ENCODE measurements at regions not wholly inside any gene's neighbourhood (a gene's known extent, or its start where the extent isn't known, plus 50 kb on each side); places are given as distances from the start of the nearest gene placed in this dataset.
"Not testable (repeated sequence)": the region's sequence is repeated elsewhere in the genome, so short reads cannot be mapped to it uniquely, and the experiment has no call there.

GRCh38 chr5:56666901-56667300, 148.4 kb upstream of the MAP3K1 start:
- H3K9me3 ChIP-seq, result no peaks in the 10 kb centered on the region
- no peak for TF ChIP-seq CTCF (IDR thresholded peaks at IDR 0.05)
- no peak for TF ChIP-seq POLR2A (IDR thresholded peaks at IDR 0.05)
- no peak overlapping the region for H3K27ac ChIP-seq
- no peaks in the 10 kb centered on the region for H3K4me1 ChIP-seq
- H3K4me3 ChIP-seq, result no peak overlapping the region
- no peak for DNase-seq
- no peaks in the 10 kb centered on the region for H3K27me3 ChIP-seq
- no peaks in the 10 kb centered on the region for H3K36me3 ChIP-seq
- intact Hi-C loops (cut with DNase I; ENCODE audit: low total_unique reads), result no loop called here

GRCh38 chr5:56665117-56665516, 150.2 kb upstream of the MAP3K1 start:
- H3K4me3 ChIP-seq; H3K36me3 ChIP-seq; intact Hi-C loops (cut with DNase I; ENCODE audit: low total_unique reads); H3K27me3 ChIP-seq; DNase-seq; H3K4me1 ChIP-seq; H3K27ac ChIP-seq; H3K9me3 ChIP-seq: not testable (repeated sequence)

- Histone ChIP-seq H3K36me3 (no peaks in the 10 kb centered on the region), H3K27ac (no peak overlapping the region), H3K9me3 (no peaks in the 10 kb centered on the region), H3K4me1 (no peaks in the 10 kb centered on the region), H3K27me3 (no peaks in the 10 kb centered on the region), H3K4me3 (no peak overlapping the region)
- TF ChIP-seq CTCF (IDR thresholded peaks at IDR 0.05) (no peak), POLR2A (IDR thresholded peaks at IDR 0.05) (no peak)
- no peak for DNase-seq
- intact Hi-C loops (cut with DNase I; ENCODE audit: low total_unique reads), result no loop called here
Observed at GRCh38 chr5:56664025-56664424, 151.3 kb upstream of the MAP3K1 start.

DNA sequence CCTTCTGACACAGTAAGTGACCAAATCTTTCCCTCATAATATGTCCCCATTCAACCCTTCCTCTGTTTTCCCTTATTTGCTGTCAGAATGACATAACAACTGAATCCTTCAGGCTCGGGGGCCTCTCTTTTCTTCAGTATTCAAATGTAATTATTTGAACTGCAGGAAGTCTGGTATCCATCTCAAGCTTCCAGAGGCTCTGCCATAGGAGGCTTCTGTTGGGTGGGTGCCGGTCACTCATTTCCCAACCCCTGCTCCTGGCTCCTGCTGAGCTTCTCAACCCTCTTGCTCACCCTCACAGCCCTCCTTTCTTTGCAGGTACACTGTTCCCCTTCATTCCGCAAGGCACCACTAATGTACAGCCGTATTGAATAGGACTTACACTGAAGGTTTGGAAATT, 151.8 kb upstream of the MAP3K1 start:
- no peaks in the 10 kb centered on the region for H3K36me3 ChIP-seq

DNA sequence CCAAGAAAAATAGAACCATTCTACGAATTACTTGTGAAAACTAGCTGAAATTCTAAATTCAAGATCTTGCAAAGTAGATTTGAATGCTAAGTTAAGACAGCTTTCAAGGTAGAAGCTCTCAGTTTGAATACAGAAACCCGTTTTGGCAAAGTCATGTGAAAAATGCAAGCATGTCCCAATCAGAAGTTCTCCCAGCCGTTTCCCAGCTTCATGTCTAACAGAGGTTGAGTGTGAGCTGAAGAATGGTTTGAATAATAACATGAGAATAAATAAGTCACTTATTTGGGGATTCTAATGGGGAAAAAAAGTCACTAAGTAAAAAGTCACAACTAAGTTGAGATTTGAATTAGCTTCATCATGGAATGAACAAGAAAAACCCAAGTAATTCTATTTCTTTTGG, 152.5 kb upstream of the MAP3K1 start:
- no peak overlapping the region for H3K4me3 ChIP-seq
- TF ChIP-seq CTCF (IDR thresholded peaks at IDR 0.05), result no peak
- H3K36me3 ChIP-seq, result no peaks in the 10 kb centered on the region
- H3K4me1 ChIP-seq, result no peaks in the 10 kb centered on the region
- no peak overlapping the region for H3K27ac ChIP-seq
- no peaks in the 10 kb centered on the region for H3K9me3 ChIP-seq
- intact Hi-C loops (cut with DNase I; ENCODE audit: low total_unique reads), result no loop called here
- no peak for DNase-seq
- H3K27me3 ChIP-seq, result no peaks in the 10 kb centered on the region

More for the DNA sequence above, 151.8 kb upstream of the MAP3K1 start:
- intact Hi-C loops (cut with DNase I; ENCODE audit: low total_unique reads), result no loop called here
- no peaks in the 10 kb centered on the region for H3K9me3 ChIP-seq
- H3K4me3 ChIP-seq, result no peak overlapping the region
- TF ChIP-seq POLR2A (IDR thresholded peaks at IDR 0.05) (no peak), CTCF (IDR thresholded peaks at IDR 0.05) (no peak)
- H3K27ac ChIP-seq, result no peak overlapping the region
- H3K4me1 ChIP-seq, result no peaks in the 10 kb centered on the region
- no peak for DNase-seq
- H3K27me3 ChIP-seq, result no peaks in the 10 kb centered on the region

DNA sequence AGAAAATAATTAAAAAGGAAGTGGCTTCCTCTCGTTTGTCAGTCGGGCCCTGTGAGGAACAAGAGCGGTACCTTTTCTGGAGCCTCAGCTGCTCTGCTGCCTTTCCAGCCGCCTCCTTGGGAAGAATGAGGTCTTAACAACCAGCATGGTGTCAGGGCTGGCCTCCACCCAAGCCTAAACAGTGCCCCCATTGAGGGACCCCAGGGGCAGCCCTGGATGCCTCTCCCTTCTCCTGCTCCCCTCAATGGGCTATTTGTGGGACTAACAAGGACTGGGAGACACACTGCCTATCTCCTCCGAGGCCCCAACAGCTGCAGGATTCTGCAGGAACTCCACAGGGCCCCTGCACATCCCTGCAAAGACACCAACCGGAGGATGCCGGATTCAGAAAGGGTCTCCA, 155.4 kb upstream of the MAP3K1 start:
- TF ChIP-seq CTCF (IDR thresholded peaks at IDR 0.05) (no peak), POLR2A (IDR thresholded peaks at IDR 0.05) (no peak)

More for the DNA sequence above, 155.4 kb upstream of the MAP3K1 start:
- no peak for DNase-seq
- no peaks in the 10 kb centered on the region for H3K9me3 ChIP-seq
- no peak overlapping the region for H3K27ac ChIP-seq
- no peaks in the 10 kb centered on the region for H3K36me3 ChIP-seq
- no peak overlapping the region for H3K4me3 ChIP-seq
- H3K4me1 ChIP-seq, result no peaks in the 10 kb centered on the region
- no peaks in the 10 kb centered on the region for H3K27me3 ChIP-seq
- intact Hi-C loops (cut with DNase I; ENCODE audit: low total_unique reads), result no loop called here

Data from uterus (tissue), 3 donors.